GM23338 (cell line): ENCODE measurements at regions not wholly inside any gene's neighbourhood (a gene's known extent, or its start where the extent isn't known, plus 50 kb on each side); places are given as distances from the start of the nearest gene placed in this dataset.
A peak's percentile ranks its signal among the peaks of the same experiment; 100 is the strongest.

ENCODE experiments used
- ATAC-seq: fragments of 200-7000 bp; cut with Tn5 transposase; 3 replicates; pipeline ENCODE4 v1.9.1; 2020
- DNase-seq: peaks from one replicate; pipeline ENCODE4 v3.0.0-alpha.2; 2015; ENCODE audit warnings: low spot score
- H2AFZ ChIP-seq: fragments of 200-600 bp; sonication (generic); 2 replicates; pipeline ENCODE4 v1.8.0; 2016; ENCODE audit warnings: antibody characterized with exemption, mild to moderate bottlenecking, moderate library complexity
- H3F3A ChIP-seq: fragments of 200-600 bp; sonication (generic); replicated peaks from 2 replicates; pipeline ENCODE4 v1.8.0; 2017; ENCODE audit warnings: antibody characterized with exemption, mixed run types, low read depth
- H3K27ac ChIP-seq: fragments of 200-600 bp; sonication (generic); 2 replicates; pipeline ENCODE4 v1.6.1; 2016; ENCODE audit warnings: low read depth
- H3K27me3 ChIP-seq: fragments of 200-600 bp; sonication (generic); 2 replicates; pipeline ENCODE4 v1.8.0; 2016; ENCODE audit warnings: mild to moderate bottlenecking, mixed run types, moderate library complexity; ENCODE audit not compliant: insufficient read depth
- H3K36me3 ChIP-seq: fragments of 200-600 bp; sonication (generic); 2 replicates; pipeline ENCODE4 v1.8.0; 2016; ENCODE audit warnings: mild to moderate bottlenecking; ENCODE audit not compliant: insufficient read depth
- H3K4me1 ChIP-seq: fragments of 200-600 bp; sonication (generic); 2 replicates; pipeline ENCODE4 v1.8.0; 2016; ENCODE audit warnings: mild to moderate bottlenecking, moderate library complexity; ENCODE audit not compliant: insufficient read depth
- H3K4me2 ChIP-seq: fragments of 200-600 bp; sonication (generic); 2 replicates; pipeline ENCODE4 v1.7.1; 2017; ENCODE audit warnings: mixed run types
- H3K4me3 ChIP-seq: fragments of 200-600 bp; sonication (generic); 2 replicates; pipeline ENCODE4 v1.6.1; 2016; ENCODE audit warnings: mixed run types
- H3K79me2 ChIP-seq: fragments of 200-600 bp; sonication (generic); replicated peaks from 2 replicates; pipeline ENCODE4 v1.8.0; 2017; ENCODE audit warnings: mild to moderate bottlenecking; ENCODE audit not compliant: insufficient read depth
- H3K9me2 ChIP-seq: fragments of 200-600 bp; sonication (generic); 2 replicates; pipeline ENCODE4 v1.8.0; 2017; ENCODE audit not compliant: insufficient read depth
- H4K20me1 ChIP-seq: fragments of 200-600 bp; sonication (generic); replicated peaks from 2 replicates; pipeline ENCODE4 v1.8.0; 2017; ENCODE audit warnings: mild to moderate bottlenecking; ENCODE audit not compliant: insufficient read depth
- H3K27ac Mint-ChIP-seq: 2 replicates; pipeline ENCODE4 v1.8.0; 2020; ENCODE audit warnings: inconsistent platforms, mild to moderate bottlenecking, moderate library complexity, mixed read lengths
- H3K27me3 Mint-ChIP-seq: 3 replicates; pipeline ENCODE4 v1.8.0; 2022; ENCODE audit warnings: low read depth, mild to moderate bottlenecking, moderate library complexity, mixed read lengths, inconsistent platforms; ENCODE audit not compliant: insufficient read depth, poor library complexity
- H3K36me3 Mint-ChIP-seq: 3 replicates; pipeline ENCODE4 v1.8.0; 2021; ENCODE audit warnings: low read depth, mild to moderate bottlenecking, inconsistent platforms, moderate library complexity, mixed read lengths
- H3K4me1 Mint-ChIP-seq: 3 replicates; pipeline ENCODE4 v1.8.0; 2020; ENCODE audit warnings: mild to moderate bottlenecking, inconsistent platforms, mixed read lengths
- H3K4me3 Mint-ChIP-seq: 3 replicates; pipeline ENCODE4 v1.8.0; 2021; ENCODE audit warnings: moderate library complexity, mild to moderate bottlenecking, inconsistent platforms, mixed read lengths
- H3K9me3 Mint-ChIP-seq: 3 replicates; pipeline ENCODE4 v1.8.0; 2020; ENCODE audit warnings: moderate library complexity, mild to moderate bottlenecking, inconsistent platforms, mixed read lengths
- CREB1 ChIP-seq: fragments of 250-450 bp; sonication (Bioruptor Pico); IDR thresholded peaks from 2 replicates; pipeline ENCODE4 v1.5.0; 2020; ENCODE audit warnings: low read depth, mild to moderate bottlenecking, moderate library complexity
- CTCF ChIP-seq, 2 experiments: fragments of 200-600 bp in 1 of 2; sonication (generic) in 1 of 2; conservative IDR thresholded peaks; 2 replicates each; pipeline versions ENCODE4 v1.5.1 to v1.6.1; 2016 to 2017; ENCODE audit warnings: antibody characterized with exemption in 2 of 2, low read depth in 2 of 2, mild to moderate bottlenecking in 2 of 2, moderate library complexity in 1 of 2
- ETS1 ChIP-seq: IDR thresholded peaks from 2 replicates; pipeline ENCODE4 v1.6.1; 2016; ENCODE audit warnings: antibody characterized with exemption
- EZH2 ChIP-seq: fragments of 200-600 bp; sonication (generic); IDR thresholded peaks from one replicate; pipeline ENCODE4 v1.8.0; 2017; ENCODE audit warnings: antibody characterized with exemption, mild to moderate bottlenecking, low read depth; ENCODE audit not compliant: unreplicated experiment
- EZH2phosphoT487 ChIP-seq: fragments of 200-600 bp; sonication (generic); IDR thresholded peaks from one replicate; pipeline ENCODE4 v1.8.1; 2018; ENCODE audit warnings: antibody characterized with exemption; ENCODE audit not compliant: unreplicated experiment
- JUNB ChIP-seq: IDR thresholded peaks from one replicate; pipeline ENCODE4 v1.6.1; 2016; ENCODE audit warnings: antibody characterized with exemption; ENCODE audit not compliant: unreplicated experiment
- NANOG ChIP-seq: IDR thresholded peaks from 2 replicates; pipeline ENCODE4 v1.6.1; 2016; ENCODE audit warnings: antibody characterized with exemption, borderline replicate concordance
- POLR2AphosphoS5 ChIP-seq: IDR thresholded peaks from 2 replicates; pipeline ENCODE4 v1.6.1; 2016; ENCODE audit warnings: antibody characterized with exemption, low read depth
- ZNF114 ChIP-seq: fragments of 250-450 bp; sonication (Bioruptor Pico); IDR thresholded peaks from 2 replicates; pipeline ENCODE4 v1.5.0; 2020; ENCODE audit warnings: mild to moderate bottlenecking, moderate library complexity
- ZNF331 ChIP-seq: fragments of 250-450 bp; sonication (Bioruptor Pico); IDR thresholded peaks from 2 replicates; pipeline ENCODE4 v1.5.0; 2020; ENCODE audit warnings: low read depth, mild to moderate bottlenecking, moderate library complexity
- ZNF462 ChIP-seq: fragments of 250-450 bp; sonication (Bioruptor Pico); IDR thresholded peaks from 2 replicates; pipeline ENCODE4 v1.5.0; 2020; ENCODE audit warnings: mild to moderate bottlenecking, moderate library complexity

GRCh38 chr12:97701901-97702300, 239.3 kb downstream of the RMST start (continued):
- TF ChIP-seq ZNF462 (no peak), ZNF331 (CRISPR knock-in tag) (no peak), EZH2 (no peak), ZNF114 (no peak), ETS1 (no peak), JUNB (no peak)

- DNase-seq = no peak
- TF ChIP-seq EZH2phosphoT487 = no peak
- TF ChIP-seq NANOG = no peak
- TF ChIP-seq CREB1 (CRISPR knock-in tag) = no peak
- TF ChIP-seq POLR2AphosphoS5 = no peak
- TF ChIP-seq CTCF (conservative IDR thresholded peaks at IDR 0.05; ENCODE audit: low read depth in 2 of 2) = no peak
These were observed 248.8 kb downstream of the RMST start for GRCh38 chr12:97711392-97711791.

More at GRCh38 chr12:97711392-97711791, 248.8 kb downstream of the RMST start:
- no peaks in the 10 kb centered on the region for H4K20me1 ChIP-seq
- H3K4me1 Mint-ChIP-seq = peaks cover 25% of the 10 kb centered on the region
- peak overlapping the region; percentile 1; the same call in 1 of the 2 replicates for H3K27ac Mint-ChIP-seq
- peaks cover 2% of the 10 kb centered on the region for H3K27me3 Mint-ChIP-seq
- no peaks in the 10 kb centered on the region for H3K36me3 Mint-ChIP-seq
- no peak overlapping the region for H3K4me3 Mint-ChIP-seq
- H3K9me2 ChIP-seq = no peaks in the 10 kb centered on the region
- H3K9me3 Mint-ChIP-seq = no peaks in the 10 kb centered on the region
- peaks cover 21% of the 10 kb centered on the region for H3K4me1 ChIP-seq
- H3K79me2 ChIP-seq = no peaks in the 10 kb centered on the region
- no peak overlapping the region for H2AFZ ChIP-seq
- H3K4me3 ChIP-seq = no peak overlapping the region
- H3K36me3 ChIP-seq = no peaks in the 10 kb centered on the region
- ATAC-seq = no peak
- no peaks in the 10 kb centered on the region for H3F3A ChIP-seq
- H3K27me3 ChIP-seq = no peaks in the 10 kb centered on the region
- H3K27ac ChIP-seq = no peak overlapping the region
- no peak overlapping the region for H3K4me2 ChIP-seq
